Activated CD8-positive, alpha-beta memory T cell treated with anti-CD3 and anti-CD28 coated beads, Interleukin-2, amount 50 U/mL, for 48 hours (primary cell): ENCODE measurements at regions not wholly inside any gene's neighbourhood (a gene's known extent, or its start where the extent isn't known, plus 50 kb on each side); places are given as distances from the start of the nearest gene placed in this dataset.

ENCODE experiments used
- DNase-seq: peaks from one replicate; pipeline ENCODE4 v3.0.0-alpha.2; 2020

- DNase-seq, result no peak
Measured at GRCh38 chr5:54707841-54708240, 190.3 kb downstream of the SNX18 start.

- DNase-seq, result no peak
Measured at GRCh38 chr5:54705994-54706653, 188.6 kb downstream of the SNX18 start.

GRCh38 chr5:54704825-54705224, 187.3 kb downstream of the SNX18 start:
- DNase-seq, result no peak

GRCh38 chr5:54704333-54704732, 186.8 kb downstream of the SNX18 start:
- DNase-seq, result no peak

GRCh38 chr5:54703565-54704255, 186.2 kb downstream of the SNX18 start:
- no peak for DNase-seq

- no peak for DNase-seq
Measured at GRCh38 chr5:54703133-54703532, 185.6 kb downstream of the SNX18 start.

- no peak for DNase-seq
Measured at GRCh38 chr5:54702470-54702869, 184.9 kb downstream of the SNX18 start.

GRCh38 chr5:54700986-54701578, 183.5 kb downstream of the SNX18 start:
- no peak for DNase-seq

- DNase-seq, result no peak
Measured at GRCh38 chr5:54696931-54697330, 179.4 kb downstream of the SNX18 start.

- DNase-seq, result no peak
Measured at GRCh38 chr5:54696346-54696745, 178.8 kb downstream of the SNX18 start.

- no peak for DNase-seq
Measured at GRCh38 chr5:54695198-54695966, 177.8 kb downstream of the SNX18 start.

- no peak for DNase-seq
Measured at GRCh38 chr5:54693936-54694657, 176.5 kb downstream of the SNX18 start.

- DNase-seq, result no peak
Measured at GRCh38 chr5:54692631-54693030, 175.1 kb downstream of the SNX18 start.

GRCh38 chr5:54691656-54692055, 174.1 kb downstream of the SNX18 start:
- DNase-seq, result no peak

GRCh38 chr5:54689411-54690251, 172.1 kb downstream of the SNX18 start:
- no peak for DNase-seq

GRCh38 chr5:54680998-54681397, 163.4 kb downstream of the SNX18 start:
- DNase-seq, result no peak

GRCh38 chr5:54679686-54680085, 162.1 kb downstream of the SNX18 start:
- DNase-seq, result no peak

GRCh38 chr5:54678737-54679136, 161.2 kb downstream of the SNX18 start:
- no peak for DNase-seq

- DNase-seq, result no peak
Measured at GRCh38 chr5:54676481-54677340, 159.2 kb downstream of the SNX18 start.

- no peak for DNase-seq
Measured at GRCh38 chr5:54673523-54674225, 156.1 kb downstream of the SNX18 start.
